Activated CD4-positive, alpha-beta T cell treated with anti-CD3 and anti-CD28 coated beads, Interleukin-2, amount 50 U/mL, for 16 hours (primary cell): ENCODE measurements at regions not wholly inside any gene's neighbourhood (a gene's known extent, or its start where the extent isn't known, plus 50 kb on each side); places are given as distances from the start of the nearest gene placed in this dataset.

Experiments used
- DNase-seq: peaks from one replicate; pipeline ENCODE4 v3.0.0-alpha.2; 2020

DNA sequence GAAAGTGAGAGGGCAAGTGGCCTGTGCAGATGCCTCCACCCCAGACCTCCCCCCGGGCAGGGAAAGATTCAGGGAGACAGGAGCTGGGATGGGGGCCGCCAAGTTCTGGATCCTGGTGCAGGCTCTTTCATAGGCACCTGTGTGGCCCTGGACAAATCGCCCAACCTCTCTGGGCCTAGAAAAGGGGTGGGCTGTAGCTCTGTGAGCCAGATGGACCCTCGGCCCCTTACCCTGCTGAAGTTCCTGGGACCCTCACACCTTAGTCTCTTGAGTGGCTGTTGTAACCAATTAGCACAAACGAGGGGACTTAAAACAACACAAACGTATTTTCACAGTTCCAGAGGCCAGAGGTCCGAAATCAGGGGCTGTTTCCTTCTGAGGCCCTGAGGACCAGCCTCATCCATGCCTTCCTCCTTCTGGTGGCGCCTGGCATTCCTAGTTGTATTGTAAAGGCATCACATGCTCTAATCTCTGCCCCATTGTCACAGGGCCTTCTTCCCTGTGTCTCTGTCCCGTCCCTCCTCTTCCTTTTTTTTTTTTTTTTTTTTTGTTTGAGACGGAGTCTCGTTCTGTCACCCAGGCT is 352.6 kb downstream of the SEC14L1 start:
- no peak for DNase-seq

GRCh38 chr17:77493901-77494663 is 353.3 kb downstream of the SEC14L1 start:
- DNase-seq: no peak

GRCh38 chr17:77494664-77495435 is 354.1 kb downstream of the SEC14L1 start:
- peak; percentile 74 for DNase-seq

DNA sequence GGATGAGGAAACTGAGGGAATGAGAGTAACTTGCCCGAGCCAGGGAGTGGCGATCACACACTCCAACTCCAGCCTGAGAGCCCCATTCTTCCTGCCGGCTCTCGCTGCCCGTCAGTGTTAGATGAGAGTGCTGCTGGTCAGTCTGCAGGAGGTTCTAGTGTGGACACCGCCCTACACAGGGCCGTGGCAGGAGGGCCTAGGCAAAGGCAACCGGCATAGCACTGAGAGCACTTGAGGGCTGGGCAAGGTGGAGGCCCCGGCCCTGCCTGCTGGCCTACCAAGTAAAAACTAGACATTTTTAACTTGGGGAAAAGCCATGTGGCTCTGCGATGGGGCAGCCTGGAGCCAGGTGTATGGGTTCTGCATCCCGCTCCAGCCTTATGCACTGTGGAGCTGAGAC is 354.8 kb downstream of the SEC14L1 start:
- no peak for DNase-seq

GRCh38 chr17:77496401-77496801 is 355.6 kb downstream of the SEC14L1 start:
- no peak for DNase-seq

DNA sequence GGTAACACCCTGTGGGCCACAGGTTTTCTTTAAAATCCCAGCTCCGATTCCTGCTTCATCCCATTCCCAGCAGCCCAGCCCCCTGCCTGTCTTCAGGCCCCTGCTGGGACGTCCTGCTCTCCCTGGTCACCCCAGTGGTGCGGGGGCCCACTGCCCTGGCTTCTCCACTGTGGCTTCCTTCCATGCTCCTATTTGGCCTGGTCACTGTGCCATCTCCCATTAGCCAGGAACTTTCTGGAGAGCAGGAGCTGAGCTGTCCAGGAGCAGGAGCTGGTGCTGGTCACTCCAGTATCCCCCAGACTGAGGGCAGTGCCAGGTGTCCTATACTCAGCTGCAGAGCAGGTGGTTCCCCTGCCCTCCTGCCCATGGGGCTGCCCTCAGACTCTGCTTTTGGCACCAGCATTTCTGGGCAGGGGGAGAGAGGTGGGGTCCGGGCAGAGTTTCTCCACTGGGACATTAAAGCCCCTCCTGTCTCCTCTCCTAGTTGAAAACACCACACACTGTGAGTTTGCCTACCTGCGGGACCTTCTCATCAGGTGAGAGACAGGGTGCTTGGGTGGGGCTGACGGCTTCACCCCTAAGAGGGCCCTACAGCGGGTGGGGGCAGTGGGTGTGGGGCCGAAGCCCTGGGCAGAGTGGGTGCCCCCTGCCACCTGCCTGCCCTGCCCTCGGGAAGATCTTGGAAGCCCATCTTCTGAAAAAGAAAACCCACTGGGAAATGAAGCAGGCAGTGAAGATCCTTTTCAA is 356.2 kb downstream of the SEC14L1 start:
- DNase-seq: no peak

- DNase-seq: no peak
These were observed 356.8 kb downstream of the SEC14L1 start for GRCh38 chr17:77497578-77497934.

GRCh38 chr17:77498091-77498741 is 357.4 kb downstream of the SEC14L1 start:
- DNase-seq: no peak

- DNase-seq: no peak
These were observed 358.3 kb downstream of the SEC14L1 start for GRCh38 chr17:77498791-77499698.

DNA sequence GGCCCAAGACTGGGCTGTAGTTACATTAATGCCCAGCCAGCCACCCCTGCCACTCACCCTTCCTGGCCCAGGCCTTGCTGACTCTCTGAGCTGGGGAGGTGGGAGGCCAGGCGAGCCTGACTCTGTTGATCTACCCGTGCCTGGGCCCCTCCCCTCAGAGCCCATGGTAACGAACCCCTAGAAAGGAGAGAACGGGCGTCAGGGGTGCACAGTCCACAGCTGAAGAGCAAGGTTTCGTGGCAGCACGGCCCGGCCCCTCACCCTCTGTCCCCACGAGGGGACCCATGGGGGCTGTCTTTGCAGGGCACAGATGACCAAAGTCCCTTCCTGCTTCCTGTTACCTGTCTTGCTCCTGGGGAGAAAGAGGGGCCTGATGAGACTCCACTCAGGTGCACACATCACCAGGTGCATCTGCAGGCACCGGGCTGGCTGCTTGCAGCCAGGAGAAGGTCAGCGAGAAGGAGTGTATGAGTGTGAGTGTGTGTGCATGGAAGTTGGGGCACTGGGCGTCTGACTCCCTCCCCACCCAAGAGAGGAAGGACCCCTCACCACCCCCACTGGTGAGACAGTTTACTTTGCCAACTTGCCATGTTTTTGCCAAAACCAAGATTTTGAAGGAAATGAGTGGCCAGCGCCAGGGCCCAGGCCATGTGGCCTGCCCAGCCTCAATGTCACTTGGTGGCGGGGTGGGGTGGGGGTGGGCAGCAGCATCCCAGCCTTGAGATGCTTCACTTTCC is 359.1 kb downstream of the SEC14L1 start:
- DNase-seq: no peak

DNA sequence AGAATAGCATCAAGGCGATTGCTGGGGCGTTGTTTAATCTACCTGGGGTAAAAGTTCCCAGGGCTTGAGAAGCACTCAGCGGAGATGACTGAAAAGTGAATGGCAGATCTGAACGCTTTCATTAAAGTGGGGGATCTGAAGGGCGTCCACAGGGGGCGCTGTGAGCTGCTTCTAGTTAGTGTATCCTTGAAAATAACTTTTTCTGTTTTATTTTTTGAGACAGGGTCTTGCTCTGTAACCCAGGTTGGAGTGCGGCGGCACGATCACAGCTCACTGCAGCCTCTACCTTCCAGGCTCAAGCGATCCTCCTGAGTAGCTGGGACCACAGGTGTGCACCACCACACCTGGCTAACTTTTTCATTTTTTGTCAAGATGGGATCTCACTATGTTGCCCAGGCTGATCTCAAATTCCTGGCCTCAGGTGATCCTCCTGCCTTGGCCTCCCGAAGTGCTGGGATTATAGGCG is 360.4 kb downstream of the SEC14L1 start:
- DNase-seq: peak; percentile 25

DNA sequence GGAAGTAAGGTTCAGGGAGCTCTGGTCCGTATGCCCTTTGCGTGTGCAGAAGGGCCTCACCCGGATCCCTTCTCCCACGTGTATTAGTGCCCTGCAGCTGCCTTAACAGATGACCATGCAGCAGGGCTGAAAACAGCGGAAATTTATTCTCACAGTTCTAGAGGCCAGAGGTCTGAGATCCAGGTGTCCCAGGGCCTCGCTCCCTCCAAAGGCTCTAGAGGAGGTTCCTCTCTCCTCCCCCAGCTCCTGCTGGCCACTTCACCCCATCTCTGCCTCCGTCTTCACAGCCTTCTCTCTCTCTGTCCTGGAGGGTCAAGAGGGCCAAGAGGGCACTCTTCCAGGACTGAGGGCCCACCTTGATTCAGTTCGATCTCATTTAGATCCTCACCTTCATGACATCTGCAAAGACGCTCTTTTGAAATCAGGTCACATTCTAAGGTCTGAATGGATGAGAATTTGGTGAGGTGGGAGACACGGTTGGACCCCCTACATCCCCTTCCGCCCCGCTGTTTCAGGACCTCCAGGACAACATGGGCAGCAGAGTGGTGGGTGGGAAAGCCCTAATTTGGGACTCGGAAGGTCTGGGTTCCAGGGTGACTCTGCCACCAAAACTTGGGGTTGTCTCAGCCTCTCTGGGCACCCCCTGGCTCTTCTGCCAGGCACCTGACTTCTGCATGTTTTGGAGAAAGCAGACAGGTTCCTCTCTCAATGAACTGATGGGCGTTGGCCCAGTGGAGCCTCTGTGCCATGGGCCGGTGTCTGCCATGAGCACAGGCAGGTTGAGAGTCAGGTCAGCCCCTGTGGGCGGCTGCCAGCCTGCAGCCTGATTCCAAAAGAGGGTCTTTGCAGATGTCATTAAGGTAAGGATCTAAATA is 361.2 kb downstream of the SEC14L1 start:
- no peak for DNase-seq

DNA sequence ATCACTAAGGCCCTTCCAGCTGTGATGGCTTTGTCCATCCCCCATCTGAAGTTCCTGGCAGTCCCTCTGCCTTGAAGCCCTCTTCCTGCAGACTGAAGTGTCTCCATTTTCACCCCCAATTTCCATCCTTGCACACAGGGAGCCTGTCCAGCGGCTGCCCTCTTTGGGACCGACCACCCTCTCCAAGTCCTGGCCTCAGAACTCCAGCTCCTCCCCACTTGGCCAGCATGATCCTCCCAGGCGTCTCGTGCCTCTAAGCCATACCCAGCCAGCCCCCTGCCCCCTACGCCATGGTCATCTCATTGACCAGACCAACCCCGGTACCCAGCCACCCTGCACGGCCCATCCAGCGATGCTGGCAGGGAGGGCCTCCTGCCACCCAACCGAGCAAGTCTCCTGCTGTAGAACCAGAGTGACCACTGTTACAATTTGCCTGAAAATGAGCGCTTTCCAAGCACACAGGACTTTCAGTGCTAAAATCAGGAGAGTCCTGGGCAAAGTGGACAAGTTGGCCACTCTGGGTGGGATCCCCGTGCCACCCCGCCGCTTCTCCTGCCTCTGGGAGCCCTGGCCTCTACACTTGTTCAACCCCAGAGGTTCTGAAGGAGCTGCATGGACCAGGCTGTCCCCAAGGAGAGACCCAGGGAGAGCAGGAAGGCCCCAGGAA is 362.0 kb downstream of the SEC14L1 start:
- DNase-seq: no peak

DNA sequence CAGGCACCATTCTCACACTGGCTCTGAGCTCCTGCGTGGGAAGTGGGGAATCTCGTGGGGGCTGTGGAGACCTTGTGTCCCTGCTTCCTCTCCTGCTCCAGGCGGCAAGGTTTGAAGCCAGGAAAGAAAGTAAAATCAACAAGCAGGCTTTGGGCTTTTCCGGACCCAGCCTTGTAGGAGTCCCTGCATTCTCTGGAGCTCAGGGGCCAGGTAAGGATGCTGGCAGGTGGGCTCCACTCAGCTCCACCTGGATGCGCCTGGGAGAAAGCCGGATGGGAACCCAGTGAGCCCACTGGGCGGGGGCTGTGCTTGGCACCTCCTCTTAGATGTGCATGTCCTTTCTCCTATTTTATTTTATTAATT is 362.5 kb downstream of the SEC14L1 start:
- no peak for DNase-seq

- DNase-seq: no peak
These were observed 363.3 kb downstream of the SEC14L1 start for GRCh38 chr17:77503916-77504651.

GRCh38 chr17:77504652-77505155 is 363.9 kb downstream of the SEC14L1 start:
- no peak for DNase-seq

DNA sequence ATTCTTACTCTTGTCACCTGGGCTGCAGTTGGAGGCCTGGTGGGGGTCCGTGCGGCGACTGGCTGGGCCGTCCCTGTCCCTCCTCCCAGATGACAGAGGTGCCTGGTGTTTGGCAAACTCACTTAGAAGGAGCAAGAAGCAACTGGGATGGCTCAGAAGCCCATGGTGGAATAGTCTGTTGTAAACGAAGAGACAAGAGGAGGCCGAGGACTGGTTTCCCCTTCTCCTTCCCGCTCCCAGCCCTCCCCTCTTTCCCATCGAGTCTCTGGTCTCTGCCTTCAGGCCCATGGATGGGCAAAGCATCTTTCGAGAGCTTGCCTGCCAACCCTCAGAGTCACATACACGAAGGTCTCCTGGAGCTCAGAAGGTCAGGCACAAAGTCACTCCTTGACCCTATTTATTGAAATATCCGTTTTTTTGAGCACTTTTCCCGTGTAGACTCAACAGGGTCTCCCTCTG is 364.4 kb downstream of the SEC14L1 start:
- DNase-seq: no peak

- no peak for DNase-seq
These were observed 365.7 kb downstream of the SEC14L1 start for GRCh38 chr17:77506371-77506991.
